NCI-H2107 treated with DMSO at 0.1 percent for 48 hours (cell line): ENCODE measurements at regions not wholly inside any gene's neighbourhood (a gene's known extent, or its start where the extent isn't known, plus 50 kb on each side); places are given as distances from the start of the nearest gene placed in this dataset.

Experiments
- DNase-seq: peaks from one replicate; lab custom pipeline; 2025; ENCODE audit not compliant: unreplicated experiment; lab: John Stamatoyannopoulos, UW

DNA sequence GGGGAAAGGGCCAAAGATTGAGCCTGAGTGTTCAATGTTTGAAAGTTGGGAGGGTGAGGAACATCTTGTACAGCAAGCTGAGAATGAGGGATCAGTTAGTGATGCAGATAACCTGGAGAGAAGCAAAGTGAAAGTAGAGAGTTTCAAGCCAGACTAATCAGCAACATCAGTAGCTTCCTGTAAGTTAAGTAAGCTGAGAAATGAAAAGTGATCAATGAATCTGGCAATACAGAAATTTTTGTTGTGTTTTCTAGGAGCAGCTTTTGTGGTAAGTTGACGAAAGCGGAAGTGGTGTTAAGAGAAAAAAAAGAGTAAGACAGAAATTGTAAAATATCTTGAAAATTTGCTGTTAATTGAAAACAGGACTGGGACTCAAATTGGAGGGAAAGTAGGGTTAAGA lies 855.5 kb upstream of the MAP3K7 start:
- DNase-seq, result no peak

DNA sequence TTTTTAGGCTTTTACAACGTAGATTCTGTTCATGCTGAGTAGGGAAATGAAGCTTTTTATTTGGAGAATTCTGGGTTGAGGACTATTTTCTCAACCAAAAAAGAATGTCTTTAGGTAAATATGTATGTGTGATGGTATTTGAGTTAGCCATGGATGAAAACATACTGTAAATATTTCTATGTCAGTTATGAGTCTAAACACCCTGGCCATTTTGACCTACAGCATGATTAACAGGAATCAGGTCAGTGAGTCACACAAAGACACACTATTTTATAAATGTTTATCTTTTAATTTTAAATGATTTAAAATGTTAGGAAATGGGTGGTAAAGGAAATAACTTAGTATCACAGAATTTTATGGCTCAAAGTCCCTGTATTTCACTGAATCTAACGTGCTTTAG lies 851.7 kb upstream of the MAP3K7 start:
- no peak for DNase-seq

GRCh38 chr6:91437315-91437729 lies 850.5 kb upstream of the MAP3K7 start:
- no peak for DNase-seq

DNA sequence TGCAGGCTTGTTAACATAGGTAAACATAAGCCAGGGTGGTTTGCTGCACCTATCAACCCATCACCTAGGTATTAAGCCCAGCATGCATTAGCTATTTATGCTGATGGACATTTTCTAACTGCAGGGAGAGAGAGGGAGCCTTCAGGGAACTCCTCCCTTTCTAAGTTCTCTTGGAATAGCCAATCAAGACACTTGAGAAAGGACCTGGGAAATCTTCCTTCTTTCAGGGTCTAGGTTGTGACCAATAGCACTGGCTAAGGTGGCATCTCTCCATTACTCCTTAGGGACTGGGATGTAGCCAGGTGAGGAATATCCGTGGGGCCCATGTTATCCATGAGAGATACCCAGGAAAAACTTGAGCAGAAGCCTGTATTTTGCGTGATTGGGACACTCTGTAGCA lies 849.6 kb upstream of the MAP3K7 start:
- no peak for DNase-seq

- no peak for DNase-seq
Measured at GRCh38 chr6:91435630-91436029, 848.8 kb upstream of the MAP3K7 start.

GRCh38 chr6:91434576-91434975 lies 847.7 kb upstream of the MAP3K7 start:
- DNase-seq, result no peak

DNA sequence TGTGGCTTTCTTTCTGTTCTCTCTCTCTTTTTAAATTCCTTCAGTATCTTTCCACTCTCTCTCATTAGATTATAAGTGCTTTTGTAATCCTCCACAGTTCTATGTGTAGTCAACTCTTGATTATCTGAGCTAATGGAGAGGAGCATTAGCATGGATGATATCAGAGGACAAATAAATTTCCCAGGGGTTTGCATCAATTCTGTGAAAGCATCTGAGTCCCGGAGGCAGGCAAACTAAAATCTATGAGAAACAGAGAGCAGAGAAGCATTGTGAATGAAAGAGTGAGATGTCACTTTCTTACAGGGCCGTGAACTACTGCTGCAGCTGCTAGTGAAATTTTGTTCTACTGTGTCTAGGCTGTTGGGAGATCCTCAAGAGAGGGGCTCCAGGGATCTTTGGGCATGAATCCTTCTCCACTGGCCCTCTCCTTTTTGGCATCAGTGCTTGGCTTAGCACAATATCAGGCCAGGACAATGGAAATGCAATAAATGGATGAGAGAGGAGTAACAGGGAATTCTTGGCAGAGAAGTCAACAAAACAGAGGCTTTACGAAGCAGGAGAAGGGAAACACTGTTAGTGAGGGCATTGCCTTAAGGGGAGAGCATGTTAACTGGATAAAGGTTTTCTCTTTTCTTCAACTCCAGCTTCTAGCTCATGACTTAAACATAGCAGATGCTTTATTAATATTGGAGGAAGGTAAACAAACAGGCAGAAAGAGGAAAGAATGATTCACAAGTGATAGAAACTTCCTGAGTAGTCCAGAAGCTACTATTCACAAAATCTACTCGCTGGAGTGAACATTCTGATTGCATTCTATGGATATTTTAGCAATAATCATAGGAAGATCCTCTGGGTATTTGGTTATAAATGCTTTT lies 847.0 kb upstream of the MAP3K7 start:
- DNase-seq, result no peak

GRCh38 chr6:91428953-91429560 lies 842.2 kb upstream of the MAP3K7 start:
- DNase-seq, result no peak

DNA sequence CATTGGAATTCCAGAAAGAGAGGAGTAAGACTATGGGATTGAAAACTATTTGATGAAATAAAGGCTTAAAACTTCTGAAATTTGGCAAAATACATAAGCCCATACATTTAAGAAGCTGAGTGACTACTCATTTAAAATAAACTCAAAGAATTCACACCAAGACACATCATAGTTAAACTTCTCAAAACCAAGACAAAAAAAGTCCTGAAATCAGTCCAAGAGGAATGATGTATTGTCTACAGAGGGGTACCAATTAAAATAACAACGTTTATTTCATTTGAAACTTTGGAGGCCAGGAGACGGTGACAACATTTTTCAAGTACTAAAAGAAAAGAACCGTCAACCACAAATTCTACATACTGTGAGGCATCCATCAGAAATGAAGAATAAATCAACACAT lies 841.4 kb upstream of the MAP3K7 start:
- no peak for DNase-seq

DNA sequence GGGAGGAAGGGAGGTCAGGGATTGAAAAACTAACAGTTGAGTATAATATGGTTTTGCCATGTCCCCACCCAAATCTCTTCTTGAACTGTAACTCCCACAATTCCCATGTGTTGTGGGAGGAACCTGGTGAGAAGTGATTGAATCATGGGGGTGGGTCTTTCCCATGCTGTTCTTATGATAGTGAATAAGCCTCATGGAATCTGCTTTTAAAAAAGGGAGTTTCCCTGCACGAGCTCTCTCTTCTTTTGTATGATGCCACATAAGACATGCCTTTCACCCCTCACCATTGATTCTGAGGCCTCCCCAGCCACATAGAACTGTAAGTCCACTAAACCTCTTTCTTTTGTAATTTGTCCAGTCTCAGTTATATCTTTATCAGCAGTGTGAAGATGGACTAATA lies 833.4 kb upstream of the MAP3K7 start:
- no peak for DNase-seq

GRCh38 chr6:91415031-91415605 lies 828.2 kb upstream of the MAP3K7 start:
- no peak for DNase-seq

GRCh38 chr6:91412532-91412931 lies 825.7 kb upstream of the MAP3K7 start:
- DNase-seq, result no peak

DNA sequence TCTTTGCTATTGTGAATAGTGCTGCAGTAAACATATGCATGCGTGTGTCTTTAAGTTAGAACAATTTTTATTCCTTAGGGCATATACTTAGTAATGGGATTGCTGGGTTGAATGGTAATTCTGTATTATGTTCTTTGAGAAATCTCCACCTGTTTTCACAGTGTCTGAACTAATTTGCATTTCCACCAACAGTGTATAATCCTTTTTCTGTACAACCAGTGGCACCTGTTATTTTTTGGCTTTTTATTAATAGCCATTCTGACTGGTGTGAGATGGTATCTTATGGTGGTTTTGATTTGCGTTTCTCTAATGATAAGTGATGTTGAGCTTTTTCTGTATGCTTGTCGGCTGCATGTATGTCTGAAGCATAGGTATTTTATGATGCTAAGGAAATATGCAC lies 820.8 kb upstream of the MAP3K7 start:
- no peak for DNase-seq

DNA sequence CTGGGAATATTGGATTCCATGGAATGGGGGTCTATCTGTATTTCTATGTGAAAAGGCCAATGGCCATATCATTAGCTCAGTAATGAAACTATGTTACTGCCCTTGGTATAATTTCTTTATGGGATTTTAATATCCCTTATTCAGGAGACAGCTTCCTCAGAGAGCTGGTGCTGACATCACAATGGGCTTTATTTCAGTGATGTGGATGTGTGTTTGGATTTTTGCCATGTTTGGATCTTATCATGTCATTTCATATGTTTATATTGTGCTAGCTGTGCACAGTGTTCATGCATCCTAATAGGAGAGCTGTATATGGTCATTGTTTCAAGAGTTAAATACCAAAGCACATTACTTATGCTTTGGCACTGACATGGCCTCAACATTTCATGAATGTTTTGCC lies 806.1 kb upstream of the MAP3K7 start:
- DNase-seq, result no peak

GRCh38 chr6:91387290-91388059 lies 800.6 kb upstream of the MAP3K7 start:
- DNase-seq, result no peak

DNA sequence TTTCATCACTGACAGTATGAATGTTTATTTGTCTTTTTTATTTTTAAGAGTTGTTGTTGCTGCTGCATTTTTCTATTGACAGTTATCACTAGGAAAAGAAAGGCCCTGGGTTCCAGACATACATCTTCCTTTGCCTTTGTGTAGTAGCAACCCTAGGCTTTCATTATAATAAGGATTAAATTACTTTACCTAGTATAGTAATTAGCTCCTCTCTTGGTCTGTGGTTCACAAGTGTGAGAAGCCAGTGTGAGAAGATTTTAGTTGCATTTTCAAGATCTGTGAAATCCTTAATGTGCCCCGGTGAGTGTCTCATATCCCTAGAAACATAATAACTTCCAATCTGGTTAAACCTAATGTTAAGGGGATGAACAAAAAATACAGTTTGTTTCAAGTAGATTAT lies 799.3 kb upstream of the MAP3K7 start:
- DNase-seq, result no peak

- DNase-seq, result no peak
Measured at GRCh38 chr6:91383207-91383606, 796.3 kb upstream of the MAP3K7 start.

DNA sequence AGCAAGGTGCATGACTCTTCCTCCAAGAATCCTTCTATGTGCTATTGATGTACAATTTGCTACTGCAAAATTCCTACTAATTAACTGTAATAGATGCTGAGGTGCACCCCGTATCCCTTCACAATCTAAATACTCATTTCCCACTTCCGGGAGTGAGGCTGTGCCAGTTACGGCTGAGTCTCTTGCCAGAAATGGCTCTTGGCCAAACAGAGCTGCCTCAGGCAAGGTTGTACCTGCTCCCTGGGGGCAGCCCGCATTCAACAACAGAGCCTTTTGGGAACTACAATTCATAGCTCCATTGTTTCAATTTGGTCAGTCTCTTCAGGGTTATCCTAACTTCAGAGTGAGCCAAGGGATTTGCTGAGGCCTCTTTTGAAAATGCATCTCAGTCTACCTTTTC lies 789.8 kb upstream of the MAP3K7 start:
- DNase-seq, result peak; percentile 88

DNA sequence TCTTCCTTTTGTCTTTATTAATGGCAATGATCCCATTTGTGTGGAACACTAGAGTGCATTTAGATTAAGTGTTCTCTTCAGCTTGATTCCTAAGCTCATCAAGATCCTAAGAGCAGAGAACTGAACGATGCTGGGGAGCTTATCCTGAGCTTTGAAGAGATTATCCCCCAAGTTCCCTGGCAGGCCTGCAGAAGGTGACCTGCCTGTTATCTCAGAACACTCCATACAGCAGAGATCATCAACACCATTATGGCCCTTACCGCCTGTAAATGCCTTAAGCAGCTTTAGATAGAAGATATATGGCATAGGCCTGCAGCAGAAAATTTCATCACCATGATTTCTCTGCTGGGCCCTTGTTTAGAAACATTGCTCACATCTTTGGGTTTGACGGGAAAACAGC lies 779.9 kb upstream of the MAP3K7 start:
- no peak for DNase-seq

GRCh38 chr6:91358986-91359385 lies 772.1 kb upstream of the MAP3K7 start:
- DNase-seq, result no peak

DNA sequence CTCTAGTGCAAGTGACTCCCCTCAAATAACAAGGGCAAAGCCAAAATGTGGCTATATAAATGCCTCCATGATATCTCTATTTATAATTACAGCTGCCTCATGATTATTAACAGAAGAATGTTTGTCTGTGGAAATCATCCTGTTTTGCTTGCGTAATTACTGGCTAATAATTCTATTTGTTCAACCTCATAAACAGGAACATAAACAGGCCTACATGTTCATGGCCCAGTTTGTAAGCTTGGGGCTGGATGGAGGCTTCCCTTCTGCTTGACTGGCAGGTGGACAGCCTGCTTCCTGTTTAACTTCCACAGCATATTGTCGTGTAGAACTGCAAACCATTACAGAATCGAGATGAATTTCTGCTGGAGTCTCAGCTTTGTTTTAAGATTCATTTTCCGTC lies 766.0 kb upstream of the MAP3K7 start:
- no peak for DNase-seq

DNA sequence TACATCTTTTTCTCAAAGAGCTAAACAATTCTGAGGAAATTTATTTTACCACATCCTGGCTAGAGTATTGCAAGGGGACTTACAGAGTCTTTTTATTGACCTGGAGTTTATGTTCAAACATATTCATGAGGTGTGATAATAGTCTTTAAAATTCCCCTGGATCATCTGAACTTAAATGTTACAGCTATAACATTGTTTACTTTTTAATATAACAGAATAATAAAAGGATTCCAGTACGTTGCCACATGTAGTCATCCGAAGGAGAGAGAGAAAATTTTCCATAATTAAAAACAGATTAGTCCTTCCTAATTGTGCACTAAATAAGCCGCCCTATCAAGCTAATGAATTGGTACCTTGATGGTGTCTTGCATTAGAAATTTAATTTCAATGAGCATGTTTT lies 765.4 kb upstream of the MAP3K7 start:
- DNase-seq, result no peak
